GM21526 (cell line): ENCODE measurements at regions not wholly inside any gene's neighbourhood (a gene's known extent, or its start where the extent isn't known, plus 50 kb on each side); places are given as distances from the start of the nearest gene placed in this dataset.
"Not testable (repeated sequence)": the region's sequence is repeated elsewhere in the genome, so short reads cannot be mapped to it uniquely, and the experiment has no call there.

Experiments
- ATAC-seq: cut with Tn5 transposase; IDR thresholded peaks from one replicate; pipeline ENCODE4 v1.9.1; 2021; ENCODE audit warnings: moderate library complexity; ENCODE audit not compliant: unreplicated experiment, low FRiP score

DNA sequence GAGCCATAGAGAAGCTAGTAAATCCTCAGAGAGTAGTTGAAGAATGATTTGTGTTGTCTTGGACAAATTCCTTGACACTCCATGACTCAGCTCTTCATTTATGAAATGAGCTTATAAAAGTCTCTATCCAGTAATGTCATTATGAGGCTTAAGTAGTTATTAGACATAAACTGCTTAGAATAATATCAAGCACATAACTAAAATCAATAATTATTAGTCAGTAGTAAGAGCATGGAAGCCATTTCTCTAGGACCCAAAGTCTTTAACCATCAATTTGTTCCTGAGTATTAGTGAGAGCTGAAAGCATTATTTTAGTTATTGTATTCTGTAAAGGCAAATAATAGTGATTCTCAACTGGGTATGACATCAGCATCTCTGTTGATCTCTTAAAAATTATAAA, 1140.2 kb downstream of the HACE1 start:
- ATAC-seq, result no peak

DNA sequence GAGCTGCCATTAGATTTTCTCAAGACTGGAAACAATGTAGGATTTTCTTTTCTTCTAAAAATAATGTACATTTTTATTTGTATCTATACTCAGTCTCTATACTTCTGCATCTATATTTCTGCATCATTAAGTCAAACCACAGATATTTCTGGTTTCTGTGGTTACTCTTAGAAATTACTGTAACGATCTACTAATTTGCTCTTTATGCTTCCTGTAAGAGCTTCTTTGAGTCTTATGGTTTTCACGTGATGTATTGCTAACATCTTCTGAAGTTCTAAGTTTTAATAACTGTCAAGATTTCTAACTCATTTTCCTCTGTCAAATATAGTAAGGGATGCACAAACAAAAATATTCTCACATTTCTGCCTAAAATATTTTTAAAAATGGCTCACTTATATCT, 1144.5 kb downstream of the HACE1 start:
- no peak for ATAC-seq

DNA sequence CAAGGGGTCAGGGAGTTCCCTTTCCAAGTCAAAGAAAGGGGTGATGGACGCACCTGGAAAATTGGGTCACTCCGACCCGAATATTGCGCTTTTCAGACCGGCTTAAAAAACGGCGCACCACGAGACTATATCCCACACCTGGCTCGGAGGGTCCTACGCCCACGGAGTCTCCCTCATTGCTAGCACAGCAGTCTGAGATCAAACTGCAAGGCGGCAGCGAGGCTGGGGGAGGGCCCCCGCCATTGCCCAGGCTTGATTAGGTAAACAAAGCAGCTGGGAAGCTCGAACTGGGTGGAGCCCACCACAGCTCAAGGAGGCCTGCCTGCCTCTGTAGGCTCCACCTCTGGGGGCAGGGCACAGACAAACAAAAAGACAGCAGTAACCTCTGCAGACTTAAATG, 1150.5 kb downstream of the HACE1 start:
- ATAC-seq, result not testable (repeated sequence)

DNA sequence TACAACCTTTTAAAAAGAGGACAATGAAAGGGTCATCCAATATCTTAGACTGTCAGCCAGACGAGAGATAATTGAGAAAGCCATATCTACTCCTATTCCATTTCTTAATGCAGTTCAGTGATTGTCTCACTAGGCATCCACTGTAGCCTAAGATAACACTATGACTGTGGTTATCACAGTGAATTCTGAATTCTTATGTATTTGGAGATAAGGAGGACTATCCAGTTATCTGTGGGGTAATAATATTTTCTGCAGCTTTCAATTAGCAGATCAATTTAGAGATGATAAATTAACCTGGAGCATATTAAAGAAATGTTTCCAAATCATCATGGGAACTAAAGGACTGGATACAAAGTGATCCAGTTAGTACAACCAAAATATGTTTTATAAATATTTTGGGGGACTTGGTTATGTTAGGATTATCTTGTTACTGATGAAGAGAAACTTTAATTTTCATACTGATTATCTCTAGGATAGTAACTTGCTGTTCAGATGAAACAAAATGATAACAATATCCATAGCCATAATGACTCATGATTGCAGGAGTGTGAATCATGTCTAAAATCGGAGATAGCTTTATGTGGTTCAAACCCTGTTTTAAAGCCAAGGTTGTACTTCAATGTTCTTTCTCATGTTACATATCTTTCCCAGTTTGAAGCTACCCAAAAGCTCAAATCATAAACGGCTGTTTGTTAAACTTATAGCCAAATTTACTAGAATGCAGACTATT, 1152.0 kb downstream of the HACE1 start:
- no peak for ATAC-seq

DNA sequence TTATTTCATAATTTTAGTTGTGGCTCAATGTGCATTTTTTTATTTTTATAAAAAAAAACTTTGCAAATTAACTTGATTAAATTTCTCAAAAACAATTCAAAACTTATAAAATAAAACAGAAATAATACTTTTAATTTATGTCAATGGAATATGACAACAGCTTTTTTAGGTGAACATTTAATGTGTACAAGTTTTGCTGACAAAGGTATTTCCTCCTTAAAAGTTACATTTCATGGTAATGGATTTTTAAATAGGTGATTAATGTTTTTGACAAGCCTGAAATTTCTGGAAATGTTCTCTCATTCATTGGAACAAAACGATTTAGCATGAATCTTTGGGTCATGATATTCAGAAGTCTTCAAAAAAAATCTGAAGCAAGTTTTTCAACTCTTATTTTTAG, 1160.0 kb downstream of the HACE1 start:
- no peak for ATAC-seq

DNA sequence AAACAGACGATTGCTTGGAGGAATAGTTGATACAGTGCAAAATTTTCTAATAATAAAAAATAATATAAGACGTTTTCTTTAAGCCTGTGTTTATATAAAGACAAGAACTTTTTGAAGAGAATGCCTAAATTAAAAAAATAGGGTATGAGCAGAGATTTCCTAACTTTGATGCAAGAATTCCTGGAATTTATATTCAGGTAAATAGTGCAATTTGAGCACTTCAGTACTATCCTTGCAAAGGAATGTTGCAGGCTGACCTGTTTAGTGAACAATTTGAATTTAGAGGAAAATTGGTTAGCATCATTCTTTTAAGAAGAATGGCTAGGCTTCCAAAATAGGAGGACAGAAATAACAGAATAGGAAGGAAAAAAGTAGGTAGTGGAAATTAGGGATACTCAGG, 1172.3 kb downstream of the HACE1 start:
- ATAC-seq, result no peak

DNA sequence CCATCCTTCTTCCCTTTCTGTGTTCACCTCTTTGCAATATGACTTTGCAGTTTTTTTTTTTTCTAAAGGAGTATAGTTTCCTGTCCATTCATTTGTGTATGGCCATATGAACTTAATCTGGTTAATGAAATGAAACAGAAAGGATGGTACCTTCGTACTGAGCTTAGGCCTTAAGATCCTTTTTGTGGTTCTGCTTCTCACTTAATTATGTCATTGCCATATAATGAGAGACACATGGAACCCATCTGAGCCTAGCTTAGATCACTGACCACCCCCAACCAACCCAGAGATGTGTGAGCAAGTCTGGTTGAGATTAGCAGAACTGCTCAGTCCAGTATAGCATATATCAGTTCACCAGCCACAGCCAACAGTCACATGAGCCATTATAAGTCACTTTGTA, 1179.6 kb downstream of the HACE1 start:
- no peak for ATAC-seq

DNA sequence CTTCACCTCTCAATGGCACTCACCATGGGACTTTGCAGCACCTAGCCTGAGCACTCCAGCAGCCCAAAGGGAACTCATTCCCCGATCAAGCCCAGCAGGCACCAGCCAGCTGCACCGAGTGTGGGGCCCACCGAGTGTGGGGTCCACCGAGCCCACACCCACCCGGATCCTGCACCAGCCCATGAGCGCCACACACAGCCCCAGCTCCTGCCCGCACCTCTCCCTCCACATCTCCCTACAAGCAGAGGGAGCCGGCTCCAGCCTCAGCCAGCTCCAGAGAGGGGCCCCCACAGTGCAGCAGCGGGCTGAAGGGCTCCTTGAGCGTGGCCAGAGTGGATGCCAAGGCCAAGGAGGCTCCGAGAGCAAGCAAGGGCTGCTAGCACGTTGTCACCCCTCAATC, 1182.4 kb downstream of the HACE1 start:
- no peak for ATAC-seq

DNA sequence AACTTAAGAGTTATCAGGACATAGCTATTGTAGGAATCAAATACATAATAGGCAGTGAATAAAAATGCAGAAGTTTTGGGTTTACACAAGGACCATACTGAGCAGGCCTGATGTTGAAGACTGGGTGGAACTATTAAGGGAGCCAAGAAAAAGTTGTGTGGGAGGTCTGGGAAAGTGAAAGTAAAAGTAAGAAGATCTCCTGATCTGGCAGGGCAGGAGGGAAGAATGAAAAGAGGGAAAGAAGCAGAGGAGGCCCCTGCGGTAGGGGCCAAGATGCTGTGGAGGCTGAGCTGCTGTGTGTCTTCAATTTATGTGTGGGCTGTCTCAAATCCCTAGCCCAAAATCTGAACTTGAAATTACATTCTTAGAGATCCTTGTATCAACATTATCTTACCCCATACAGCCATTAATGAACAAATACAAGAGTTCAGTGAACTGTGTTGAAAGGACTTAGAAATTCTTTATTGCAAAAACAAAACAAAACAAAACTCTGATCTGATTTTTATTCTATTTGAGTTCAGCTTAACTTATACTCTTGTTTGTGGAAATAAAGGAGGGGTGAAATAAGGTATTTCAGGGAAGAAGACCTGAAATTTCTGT, 1183.8 kb downstream of the HACE1 start:
- ATAC-seq, result no peak

DNA sequence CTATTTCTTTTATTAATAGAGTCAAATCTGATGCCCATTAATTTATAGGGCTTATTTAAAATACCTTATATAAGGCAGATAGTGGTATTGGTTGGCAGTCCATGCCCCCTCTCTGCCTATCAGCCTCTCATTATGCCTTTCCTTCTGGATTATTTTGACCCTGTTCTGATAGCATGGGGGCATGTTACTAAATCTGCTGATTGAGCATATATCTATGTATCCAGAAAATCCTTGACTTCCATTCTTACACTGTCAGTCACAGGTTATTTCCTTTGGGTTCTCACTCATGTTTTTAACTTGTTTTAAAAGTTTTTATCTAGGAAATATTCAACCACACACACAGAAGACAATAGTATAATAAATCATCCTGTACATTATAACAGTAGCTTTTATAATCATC, 1184.9 kb downstream of the HACE1 start:
- ATAC-seq, result no peak

DNA sequence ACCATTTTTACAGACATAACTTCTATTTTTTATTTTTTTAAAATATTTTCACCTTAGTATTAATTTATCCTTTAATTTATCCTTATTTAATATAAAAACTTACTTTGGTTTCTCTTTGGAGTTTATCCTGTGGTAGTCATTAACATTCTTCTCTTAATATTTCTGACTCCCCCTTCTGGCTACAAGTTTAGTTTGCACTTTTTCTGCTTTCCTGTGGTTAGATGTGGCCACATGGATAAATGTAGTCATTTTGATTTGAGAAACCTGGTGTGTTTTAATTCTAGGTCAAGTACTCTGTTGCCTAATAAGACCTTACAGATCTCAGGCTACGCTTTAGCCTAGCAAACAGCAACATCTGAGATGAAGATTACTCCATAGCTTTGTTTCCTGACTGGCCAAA, 1187.5 kb downstream of the HACE1 start:
- no peak for ATAC-seq

DNA sequence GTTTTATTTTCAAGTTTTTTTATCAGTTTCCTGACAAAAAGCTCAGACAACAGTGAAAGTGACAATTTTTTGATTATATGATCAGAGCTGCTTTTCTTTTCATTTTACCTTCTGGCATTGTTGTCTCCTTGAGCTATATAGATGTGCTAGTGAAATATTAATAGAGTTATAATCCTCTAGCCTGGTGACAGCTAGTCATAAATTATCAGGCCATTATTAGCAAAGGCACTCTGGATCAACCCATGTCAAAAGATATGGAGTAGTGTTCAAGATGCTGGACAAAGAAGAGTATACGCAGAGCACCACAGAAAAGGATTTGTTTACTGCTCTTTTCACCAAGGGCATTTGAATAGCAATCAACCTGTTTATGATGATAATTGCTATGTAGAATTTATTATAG, 1230.1 kb downstream of the HACE1 start:
- ATAC-seq, result no peak

DNA sequence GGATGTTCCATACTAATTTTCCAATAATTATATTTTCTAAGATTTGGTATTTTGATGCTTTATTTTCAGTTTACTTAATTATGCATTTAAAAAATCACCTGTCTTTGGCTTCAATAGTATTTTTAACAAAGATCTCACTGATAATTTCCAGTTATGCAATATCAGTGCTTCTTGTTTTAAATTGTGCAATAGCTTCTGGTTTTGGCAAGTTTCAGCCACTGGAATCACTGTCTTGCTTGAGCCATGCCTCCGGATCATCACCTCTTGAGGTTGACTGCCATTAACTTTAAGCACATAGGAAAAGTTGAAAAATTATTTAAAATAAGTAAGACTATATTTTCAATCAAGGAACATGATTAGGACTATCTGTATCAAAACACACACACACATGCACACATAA, 1242.1 kb downstream of the HACE1 start:
- ATAC-seq, result no peak

DNA sequence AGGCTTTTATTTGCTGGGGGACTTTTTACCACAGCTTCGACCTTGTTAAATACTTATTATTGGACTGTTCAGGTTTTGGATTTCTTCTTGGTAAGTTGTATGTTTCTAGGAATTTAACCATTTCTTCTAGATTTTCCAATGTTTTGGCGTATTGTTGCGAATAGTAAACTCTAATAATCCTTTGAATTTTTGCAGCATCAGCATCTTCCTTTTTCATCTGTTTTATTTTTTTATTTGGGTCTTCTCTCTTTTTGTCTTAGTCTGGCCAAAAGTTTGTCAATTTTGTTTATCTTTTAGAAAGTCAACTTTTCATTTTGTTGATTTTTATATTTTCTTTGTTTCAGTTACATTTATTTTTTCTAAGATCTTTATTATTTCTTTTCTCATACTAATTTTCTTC, 1272.0 kb downstream of the HACE1 start:
- no peak for ATAC-seq

DNA sequence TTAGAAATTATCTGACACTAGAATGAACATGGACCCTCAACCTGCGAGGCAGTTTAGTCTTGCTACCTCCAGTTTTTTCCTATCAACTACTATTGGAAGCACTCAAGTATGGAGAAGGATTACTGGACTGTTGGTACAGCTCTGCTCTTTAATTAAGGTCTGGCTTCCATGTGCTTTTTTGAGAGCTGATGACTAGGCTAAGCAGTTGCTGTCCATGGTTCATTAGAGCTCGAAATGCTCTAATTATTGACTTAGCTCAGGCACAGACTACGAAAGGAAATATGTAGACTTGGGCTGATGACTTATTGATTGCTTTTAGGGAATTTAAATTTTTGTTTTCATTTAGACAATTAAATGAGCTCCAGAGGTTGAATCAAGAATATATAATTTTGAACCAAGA, 1281.6 kb downstream of the HACE1 start:
- ATAC-seq, result no peak

DNA sequence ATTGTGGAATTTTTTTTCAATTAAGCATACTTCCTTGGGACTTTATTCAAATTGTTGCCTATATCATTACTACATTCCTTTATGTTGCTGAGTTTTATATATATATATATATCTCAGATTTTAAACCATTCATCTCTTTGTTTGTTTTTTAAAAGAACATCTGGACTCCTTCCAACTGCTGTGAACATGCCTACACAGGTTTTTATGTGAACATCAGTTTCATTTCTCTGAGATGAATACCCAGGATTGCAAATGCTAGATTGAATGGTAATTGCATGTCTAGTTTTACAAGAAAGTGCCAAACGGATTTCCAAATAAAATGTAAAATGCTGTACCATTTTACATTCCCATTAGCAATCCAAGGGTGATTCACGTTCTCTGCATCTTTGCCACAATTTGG, 1289.3 kb downstream of the HACE1 start:
- ATAC-seq, result no peak

DNA sequence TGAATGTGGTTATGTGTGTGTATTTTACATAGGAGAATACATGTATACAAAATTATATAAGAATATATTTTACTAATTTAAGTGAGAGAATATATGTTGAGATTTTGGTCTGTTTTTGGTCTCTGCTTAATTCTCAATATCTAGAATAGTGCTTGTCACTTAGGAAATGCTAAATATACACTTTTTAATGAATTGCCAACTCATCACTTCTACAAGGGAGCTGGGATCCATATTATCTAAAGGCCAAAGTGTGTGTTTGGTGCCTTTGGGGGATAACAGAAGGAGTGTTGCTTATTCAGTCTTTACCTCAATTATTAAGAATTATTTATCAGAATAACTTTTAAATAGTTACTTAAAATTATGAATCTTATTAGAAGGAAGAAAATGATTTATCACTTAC, 1304.8 kb downstream of the HACE1 start:
- ATAC-seq, result no peak

DNA sequence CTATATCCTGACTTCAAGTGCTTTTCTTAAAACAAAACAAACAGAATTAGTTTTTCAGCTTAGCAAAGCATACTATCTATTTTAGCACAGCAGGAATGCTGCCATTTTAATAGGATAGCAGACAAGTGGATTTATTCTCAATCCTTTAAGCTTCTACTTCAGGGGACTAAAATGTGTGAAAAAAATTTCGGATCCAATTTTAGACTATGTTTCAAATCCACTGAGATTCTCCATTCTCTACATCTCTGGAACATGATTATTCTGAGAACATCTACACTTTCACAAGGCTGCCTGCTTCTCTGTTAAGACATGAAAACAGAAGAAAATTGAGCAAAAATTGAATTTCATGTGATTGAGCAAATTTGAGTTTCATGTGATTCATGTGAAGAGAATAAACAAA, 1321.3 kb downstream of the HACE1 start:
- ATAC-seq, result no peak

DNA sequence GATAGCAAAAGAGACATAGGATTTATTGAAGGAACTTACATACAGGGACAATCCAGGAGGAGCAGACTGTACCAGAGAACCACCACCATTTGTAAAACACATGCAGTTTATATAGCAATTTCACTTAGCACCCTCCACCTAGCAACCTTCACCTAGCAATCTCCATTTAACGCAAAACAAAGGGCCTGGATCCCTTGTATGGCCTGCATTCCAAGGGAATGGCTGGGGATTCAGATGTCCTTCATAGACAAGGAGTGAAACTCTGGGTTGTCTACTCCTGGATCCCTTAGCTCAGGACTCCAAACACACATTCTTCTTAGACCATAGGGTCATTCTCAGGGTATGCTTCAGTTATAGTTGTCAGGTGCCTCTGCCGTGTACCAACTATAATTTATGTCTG, 1324.9 kb downstream of the HACE1 start:
- no peak for ATAC-seq

DNA sequence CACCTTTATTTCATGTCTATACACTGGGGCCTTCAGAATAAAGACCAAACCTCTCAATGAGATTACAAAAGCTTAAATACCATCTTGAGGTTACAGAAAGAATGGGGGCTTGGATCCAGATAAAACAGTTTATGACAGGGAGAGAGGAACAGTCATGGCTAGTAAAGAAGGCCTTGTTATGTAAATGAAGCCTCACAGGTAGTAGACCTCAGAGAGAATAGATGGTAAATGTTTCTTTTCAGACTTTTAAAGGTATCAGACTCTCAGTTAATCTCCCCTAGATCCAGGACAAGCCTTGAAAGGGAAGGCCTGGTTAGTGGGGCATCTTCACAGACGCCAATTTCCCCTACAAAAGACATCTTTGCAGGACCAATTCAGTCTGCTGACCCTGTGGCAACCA, 1325.6 kb downstream of the HACE1 start:
- ATAC-seq, result no peak

DNA sequence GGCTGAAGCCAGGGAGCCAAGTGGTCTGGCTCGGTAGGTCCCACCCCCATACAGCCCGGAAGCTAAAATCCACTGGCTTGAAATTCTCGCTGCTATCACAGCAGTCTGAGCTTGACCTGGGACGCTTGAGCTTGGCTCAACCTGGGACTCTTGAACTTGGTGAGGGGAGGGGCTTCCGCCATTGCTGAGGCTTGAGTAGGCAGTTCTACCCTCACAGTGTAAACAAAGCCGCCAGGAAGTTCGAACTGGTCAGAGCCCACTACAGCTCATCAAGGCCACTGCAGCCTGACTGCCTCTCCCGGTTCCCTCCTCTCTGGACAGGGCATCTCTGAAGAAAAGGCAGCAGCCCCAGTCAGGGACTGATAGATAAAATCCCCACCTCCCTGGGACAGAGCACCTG, 1337.7 kb downstream of the HACE1 start:
- ATAC-seq, result no peak

DNA sequence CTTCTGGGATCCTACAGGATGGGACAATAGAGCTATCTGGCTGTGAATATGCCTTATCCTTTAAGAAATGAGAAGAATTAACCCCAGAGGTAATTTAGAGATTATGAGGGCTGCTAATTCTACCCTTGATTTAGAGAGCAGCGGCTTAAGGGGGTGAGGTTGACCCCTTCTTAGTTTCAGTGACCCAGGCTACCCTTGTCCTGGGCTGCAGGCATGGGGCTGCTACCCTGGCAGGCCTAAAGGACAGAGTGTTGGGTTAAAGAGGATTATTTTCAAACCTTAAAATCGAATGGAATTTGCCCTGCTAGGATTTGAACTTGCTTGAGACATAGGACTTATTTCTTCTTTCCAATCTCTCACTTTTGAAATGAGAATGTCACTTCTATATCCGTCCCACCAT, 1343.4 kb downstream of the HACE1 start:
- ATAC-seq, result no peak

DNA sequence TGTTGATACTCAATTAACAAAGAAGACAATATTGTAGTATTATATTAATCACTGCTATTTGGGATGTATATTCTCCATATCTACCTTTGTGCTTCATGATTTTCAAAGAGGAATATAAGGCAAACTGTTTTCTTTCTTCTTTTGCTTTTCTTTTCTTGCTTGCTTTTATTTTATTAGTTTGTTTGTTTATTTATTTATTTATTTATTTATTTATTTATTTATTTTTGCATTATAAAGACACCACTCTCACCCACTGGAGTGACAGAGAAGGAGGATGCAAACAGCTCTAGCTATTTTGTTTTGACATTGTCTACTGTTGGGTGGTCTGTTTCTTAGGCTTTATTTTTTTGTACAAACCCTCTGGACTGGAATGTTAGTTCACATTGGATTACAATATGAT, 1352.7 kb downstream of the HACE1 start:
- ATAC-seq, result no peak
